ENCODE measurements at regions not wholly inside any gene's neighbourhood (a gene's known extent, or its start where the extent isn't known, plus 50 kb on each side); places are given as distances from the start of the nearest gene placed in this dataset.

- no peak for DNase-seq
Observed at GRCh38 chr6:87995461-87995860, 52.2 kb upstream of the SPACA1 start.

DNA sequence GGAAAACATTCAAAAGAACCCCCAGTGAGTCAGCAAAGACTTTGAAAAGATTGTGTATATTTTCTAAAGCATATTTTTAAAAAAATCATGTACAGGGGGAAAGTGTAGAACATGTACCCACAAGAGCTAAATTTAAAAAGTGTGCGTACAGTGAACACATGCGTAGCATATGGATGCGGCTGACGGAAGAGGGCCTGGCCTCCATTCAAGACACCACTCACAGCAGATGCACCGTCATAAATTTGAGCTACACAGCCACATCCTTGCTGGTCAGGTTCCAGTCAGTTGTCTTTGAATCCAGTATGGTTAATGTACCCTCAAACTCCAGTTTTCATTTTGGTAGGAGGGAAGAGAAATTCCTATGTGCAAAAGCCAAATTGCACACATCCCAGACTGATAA is 54.3 kb upstream of the SPACA1 start:
- no peak for DNase-seq

- DNase-seq = no peak
Observed at GRCh38 chr6:87990871-87991270, 56.8 kb upstream of the SPACA1 start.

DNA sequence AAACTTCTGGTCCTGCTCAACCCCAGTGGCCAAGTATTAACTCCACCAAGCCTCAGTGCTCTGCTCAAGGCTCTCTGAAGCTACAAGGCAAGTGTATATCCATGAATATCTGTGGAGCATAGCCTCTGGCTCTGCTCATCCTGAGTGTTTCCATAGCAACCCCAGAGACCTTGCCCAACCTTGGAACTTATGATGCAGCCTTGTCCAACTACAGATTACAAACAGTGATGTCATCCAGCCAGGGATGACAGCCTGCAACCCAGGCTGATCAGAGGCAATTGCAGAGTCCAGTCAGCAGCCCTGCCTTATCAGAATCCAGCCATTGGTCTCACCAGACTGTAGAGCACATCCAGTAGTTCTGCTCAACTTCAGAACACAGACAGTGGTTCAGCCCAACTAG is 65.5 kb upstream of the SPACA1 start:
- DNase-seq = no peak

DNA sequence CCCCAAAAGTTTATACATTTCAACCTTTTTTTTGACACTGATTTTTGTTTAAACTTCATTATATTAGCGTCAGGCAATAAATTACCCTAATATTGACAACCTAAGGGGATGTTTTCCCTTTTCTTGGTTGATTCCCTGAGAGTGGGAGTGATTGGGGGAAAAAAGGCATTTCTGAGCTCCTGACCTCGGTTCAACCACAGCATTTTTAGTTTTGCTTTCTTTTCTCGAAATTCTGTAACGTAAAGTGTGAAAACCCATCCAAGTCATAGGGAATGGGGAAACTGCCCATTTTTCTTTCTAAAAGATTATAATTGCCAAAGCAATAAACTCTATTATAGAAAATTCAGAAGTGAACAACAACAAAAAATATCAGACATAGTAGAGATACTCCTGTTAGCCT is 67.9 kb upstream of the SPACA1 start:
- DNase-seq = no peak

DNA sequence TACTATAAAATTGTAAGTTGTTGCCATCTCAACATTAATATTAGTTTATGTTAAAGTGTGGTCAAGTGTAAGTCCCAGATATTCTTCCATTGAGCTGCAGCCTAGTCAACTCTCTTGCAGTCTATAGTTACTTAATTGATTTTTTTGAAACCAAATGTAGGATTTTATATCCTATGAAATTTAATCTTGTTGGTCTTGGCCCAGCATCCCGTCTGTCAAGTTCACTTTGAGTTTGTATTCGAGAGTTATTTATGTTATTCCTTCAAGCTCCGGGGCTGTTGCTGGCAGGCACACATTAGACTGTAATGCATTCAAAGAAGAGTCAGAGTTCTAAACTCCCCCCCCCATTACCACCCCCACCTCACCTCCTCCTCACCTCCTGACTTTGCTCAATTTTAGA is 71.0 kb upstream of the SPACA1 start:
- DNase-seq = no peak

GRCh38 chr6:87975561-87975960 is 72.1 kb upstream of the SPACA1 start:
- DNase-seq = no peak

- DNase-seq = no peak
Observed at GRCh38 chr6:87972279-87972678, 75.4 kb upstream of the SPACA1 start.

- no peak for DNase-seq
Observed at GRCh38 chr6:87971605-87972262, 75.9 kb upstream of the SPACA1 start.

- no peak for DNase-seq
Observed at GRCh38 chr6:87968435-87969278, 79.0 kb upstream of the SPACA1 start.

GRCh38 chr6:87965806-87966205 is 81.8 kb upstream of the SPACA1 start:
- DNase-seq = no peak

DNA sequence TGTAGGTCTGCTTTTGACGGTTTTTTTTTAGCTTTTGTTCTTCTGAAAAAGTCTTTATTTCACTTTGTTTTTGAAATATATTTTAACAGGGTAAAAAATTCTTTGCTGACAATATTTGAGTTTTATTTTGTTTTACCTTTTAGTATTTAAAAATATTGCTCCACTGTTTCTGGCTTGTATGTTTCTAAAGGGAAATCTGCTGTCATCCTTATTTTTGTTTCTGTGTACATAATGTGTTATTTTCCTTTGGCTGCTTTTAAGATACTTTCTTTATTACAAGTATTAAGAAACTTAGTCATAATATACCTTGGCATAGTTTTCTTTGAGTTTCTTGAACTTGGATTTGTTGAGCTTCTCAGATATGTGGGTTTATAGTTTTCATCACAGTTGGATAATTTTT is 88.6 kb upstream of the SPACA1 start:
- no peak for DNase-seq

DNA sequence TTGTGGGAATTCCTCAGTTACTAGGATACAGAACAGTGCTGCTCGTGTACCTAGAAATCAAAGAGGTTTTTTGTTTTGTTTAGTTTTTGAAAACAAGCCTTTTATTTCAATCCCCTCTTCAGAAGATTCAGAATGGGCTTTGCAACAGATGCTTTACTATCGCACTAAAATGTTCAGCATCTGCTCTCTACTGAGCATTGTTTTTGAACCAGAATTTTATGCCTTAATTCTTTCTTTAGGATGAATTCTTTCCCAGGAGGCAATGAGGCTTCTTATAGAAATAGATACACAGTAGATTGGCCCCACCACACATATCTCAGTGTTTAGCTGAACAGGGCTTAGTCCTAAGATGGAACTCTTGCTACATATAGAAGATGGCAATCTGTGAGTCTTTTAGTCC is 95.9 kb upstream of the SPACA1 start:
- no peak for DNase-seq

- DNase-seq = no peak
Observed at GRCh38 chr6:87950614-87951013, 97.0 kb upstream of the SPACA1 start.

DNA sequence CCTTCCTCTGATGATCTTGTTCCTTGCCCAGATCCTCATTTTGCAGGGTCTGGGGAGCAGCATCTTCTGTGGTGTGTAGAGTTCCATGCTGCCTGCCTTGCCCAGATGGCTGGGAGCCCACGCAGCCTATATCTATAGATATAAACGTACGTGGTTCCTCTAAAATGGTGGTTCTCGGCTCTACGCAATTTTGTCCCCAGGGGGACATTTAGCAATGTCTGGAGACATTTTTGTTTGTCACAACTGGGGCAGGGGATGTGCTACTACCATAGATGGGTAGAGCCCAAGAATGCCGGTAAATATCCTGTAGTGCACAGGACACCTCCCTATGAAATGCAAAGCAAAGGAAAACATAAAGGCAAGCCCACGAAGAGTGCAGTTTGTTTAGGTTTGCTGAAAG is 98.4 kb upstream of the SPACA1 start:
- no peak for DNase-seq

DNA sequence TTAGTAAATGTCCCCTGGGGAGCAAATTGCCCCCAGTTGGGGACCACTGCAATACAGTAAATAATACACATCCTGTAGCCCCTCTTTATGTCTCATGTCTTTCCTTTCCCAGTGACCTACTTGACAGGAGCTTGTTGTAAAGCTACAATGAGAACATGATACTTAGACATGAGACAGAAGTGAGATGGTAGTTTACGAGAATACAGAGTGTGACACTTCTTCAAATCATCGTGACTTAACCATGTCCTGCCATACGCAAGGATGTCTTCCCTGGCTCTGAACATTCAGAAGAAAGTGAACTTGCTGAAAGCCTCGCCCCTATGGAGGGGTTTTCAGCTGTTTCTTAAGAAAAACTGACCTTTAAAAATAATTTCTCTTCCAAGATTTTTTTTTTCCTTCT is 101.0 kb upstream of the SPACA1 start:
- no peak for DNase-seq

DNA sequence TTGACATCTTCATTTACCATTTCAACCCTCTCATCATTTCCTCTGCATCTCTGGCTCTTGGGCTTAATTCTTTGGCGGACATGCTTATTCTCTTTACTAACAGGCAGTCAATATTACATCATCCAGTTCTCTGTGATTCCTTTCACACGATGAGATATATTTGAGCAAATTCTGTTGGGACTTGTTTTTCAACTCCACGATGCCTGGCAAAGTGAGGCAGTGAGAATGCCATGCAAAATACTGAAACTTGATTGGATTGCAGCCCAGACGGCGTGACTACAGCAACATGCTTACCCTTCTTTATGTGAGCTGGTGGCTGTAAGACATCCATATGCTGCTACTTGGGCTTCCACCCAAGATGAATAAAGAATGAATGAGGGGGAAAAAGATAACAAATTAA is 101.7 kb upstream of the SPACA1 start:
- DNase-seq = no peak

DNA sequence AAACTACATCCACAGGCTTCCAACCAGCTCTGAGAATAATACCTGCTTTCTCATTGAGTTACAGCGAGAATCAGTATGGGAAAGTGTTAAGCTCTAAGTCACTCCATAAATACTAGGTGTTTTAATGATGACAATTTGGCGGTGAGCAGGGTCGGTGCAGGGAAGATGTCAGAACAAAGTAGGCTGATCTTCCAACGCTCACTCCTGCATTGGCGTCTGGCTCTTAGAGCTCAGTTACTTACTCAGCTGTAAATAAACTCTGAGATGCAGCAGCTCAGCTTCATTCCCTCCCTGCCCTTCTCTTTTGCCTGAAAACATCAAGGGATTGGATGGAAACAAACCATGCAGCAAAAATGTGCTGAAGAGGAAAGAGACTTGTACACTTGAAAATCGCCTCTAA is 102.5 kb upstream of the SPACA1 start:
- DNase-seq = no peak

DNA sequence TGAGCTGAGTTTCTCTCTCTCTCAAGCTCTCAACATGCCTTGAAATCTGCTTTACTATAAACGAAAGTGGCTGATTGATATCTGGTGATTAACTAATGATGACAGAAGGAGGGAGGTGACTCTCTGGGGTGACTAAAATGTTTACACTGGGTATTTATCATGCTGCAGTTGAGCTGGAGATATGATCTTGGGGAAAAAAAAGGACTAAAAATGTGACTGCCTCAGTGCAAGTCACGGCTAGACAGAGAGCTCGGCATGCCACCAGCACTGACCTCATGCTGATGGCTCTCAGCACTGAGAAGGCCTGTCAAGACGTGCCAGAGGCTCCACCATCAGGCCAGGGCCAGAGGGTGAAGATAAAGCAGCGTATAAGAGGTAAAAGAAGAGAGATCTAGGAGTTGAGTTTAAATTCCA is 103.1 kb upstream of the SPACA1 start:
- no peak for DNase-seq

DNA sequence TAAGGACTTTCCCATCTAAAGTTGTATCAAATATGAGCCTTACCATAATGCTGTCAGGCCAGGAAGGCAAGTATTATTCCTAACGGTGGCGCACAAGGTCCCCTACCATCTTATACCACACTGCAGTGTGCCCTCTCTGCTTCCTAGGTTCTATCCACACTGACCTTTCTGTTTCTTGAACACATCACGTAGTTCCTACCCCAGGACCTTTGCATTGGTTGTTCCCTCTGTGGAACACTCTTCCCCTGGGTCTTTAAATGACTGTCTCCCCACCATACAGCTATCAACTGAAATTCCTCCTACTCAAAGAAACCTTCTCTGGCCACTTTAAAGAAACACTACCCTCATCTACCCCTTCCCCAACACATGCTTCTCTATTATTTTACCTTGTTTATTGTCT is 104.5 kb upstream of the SPACA1 start:
- no peak for DNase-seq

DNA sequence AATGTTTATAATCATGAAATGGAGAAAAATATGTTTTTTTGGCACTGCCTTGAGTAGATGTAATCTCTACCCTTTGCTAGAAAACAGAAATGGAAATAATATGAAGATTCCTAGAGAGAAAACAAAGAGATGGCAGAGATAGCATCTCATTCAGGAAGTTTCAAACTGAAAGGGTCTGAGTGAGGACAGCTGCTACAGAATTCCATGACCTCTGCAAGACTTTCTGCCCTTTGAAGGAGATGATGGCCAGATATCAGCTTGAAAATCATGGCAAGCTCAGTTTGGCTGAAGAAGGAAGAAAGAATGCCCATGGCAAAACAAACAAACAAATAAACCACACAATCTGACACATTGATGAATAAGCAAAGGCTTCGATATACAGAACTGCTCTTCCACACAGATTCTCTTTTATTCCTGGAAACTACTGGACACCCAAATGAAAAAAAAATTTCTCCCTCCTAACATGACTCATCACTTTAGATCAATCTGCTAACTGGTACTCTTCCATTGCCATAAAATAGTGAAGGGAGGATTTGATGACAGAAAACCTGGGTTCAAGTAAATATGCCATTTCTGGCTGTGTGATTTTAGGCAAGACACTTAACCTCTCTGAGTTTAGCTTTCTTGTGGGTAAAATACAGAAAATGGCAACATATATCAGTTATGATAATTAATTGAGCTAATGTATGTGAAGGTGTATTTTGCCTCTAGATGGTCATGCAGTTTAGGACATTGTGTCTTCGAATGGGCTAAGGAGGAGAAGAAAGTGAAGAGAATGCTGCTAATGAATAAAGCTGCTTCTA is 105.9 kb upstream of the SPACA1 start:
- no peak for DNase-seq

DNA sequence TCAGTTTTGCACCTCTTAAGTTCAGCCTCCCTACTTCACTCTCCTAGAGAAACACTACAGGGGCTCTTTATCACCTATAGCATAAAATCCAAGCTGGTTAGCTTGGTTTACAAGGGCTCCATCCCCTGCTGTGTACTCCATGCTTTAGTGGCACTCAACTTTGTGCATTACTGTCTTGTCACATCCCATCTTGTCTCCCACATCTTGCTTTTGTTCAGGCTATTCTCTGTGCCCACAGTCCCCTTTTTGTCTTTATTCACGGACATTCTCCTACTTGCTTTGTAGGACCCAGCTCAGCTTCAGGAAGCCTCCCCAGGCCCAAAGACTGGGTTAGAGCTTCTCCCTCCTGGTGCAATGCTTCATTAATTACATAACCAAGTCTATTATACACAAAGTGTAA is 107.9 kb upstream of the SPACA1 start:
- peak; percentile 41 for DNase-seq

DNA sequence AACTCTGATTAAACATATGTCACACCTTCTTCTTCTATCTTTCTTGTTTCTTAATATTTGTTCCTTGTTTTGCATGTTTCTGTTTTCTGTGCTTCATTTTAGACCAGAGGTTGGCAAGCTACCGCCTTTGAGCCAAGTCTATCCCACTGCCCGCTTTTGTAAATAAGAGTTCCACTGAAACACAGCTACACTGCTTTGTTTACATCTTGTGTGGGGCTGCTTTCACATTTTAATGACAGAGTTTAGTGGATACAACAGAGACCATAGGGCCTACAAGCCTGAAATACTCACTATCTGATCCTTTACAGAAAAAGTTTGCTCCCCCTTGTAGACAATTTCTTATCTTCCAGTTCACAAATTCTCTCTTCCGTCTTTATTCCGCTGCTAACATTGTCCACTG is 109.4 kb upstream of the SPACA1 start:
- no peak for DNase-seq

GRCh38 chr6:87936065-87936464 is 111.6 kb upstream of the SPACA1 start:
- no peak for DNase-seq

All from NCI-H187 treated with DMSO at 0.1 percent for 48 hours (cell line).